ENCODE measurements at regions not wholly inside any gene's neighbourhood (a gene's known extent, or its start where the extent isn't known, plus 50 kb on each side); places are given as distances from the start of the nearest gene placed in this dataset.

DNA sequence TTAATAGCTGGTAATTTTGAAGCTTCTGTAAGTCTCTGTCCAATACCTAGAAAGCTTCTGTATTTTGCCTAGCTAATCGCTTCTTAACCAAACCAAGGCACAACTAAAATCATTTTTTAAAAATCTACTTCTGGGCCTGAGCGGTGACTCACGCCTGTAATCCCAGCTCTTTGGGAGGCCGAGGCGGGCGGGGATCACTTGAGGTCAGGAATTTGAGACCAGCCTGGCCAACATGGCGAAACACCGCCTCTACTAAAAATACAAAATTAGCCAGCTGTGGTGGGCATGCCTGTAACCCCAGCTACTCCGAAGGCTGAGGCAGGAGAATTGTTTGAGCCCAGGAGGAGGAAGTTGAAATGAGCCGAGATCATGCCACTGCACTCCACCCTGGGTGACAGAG lies 148.6 kb upstream of the FIGN start:
- TF ChIP-seq CTCF (IDR thresholded peaks at IDR 0.05 in 8 of 11, conservative IDR thresholded peaks at IDR 0.05 in 3 of 11), result no peak
- no peak for TF ChIP-seq POLR2A (IDR thresholded peaks at IDR 0.05)

Data from spleen (tissue), 7 donors.